Right lobe of liver (tissue), 6 donors: ENCODE measurements at regions not wholly inside any gene's neighbourhood (a gene's known extent, or its start where the extent isn't known, plus 50 kb on each side); places are given as distances from the start of the nearest gene placed in this dataset.

Experiments
- ATAC-seq, 4 donors: fragments of 200-7000 bp; cut with Tn5 transposase; one replicate each; pipeline ENCODE4 v1.9.1; 2020; ENCODE audit warnings: mild to moderate bottlenecking in 4 of 4, moderate library complexity in 4 of 4
- DNase-seq, 3 donors: peaks; one replicate each; pipeline ENCODE4 v3.0.0-alpha.2; 2020
- H3K27ac ChIP-seq, 3 donors: fragments of 200-600 bp; one replicate each; pipeline ENCODE4 v1.8.0; 2022
- H3K27me3 ChIP-seq, 2 donors: fragments of 200-600 bp; one replicate each; pipeline ENCODE4 v1.8.0; 2022
- H3K36me3 ChIP-seq, 4 donors: fragments of 200-600 bp; sonication (generic) in 1 of 4; one replicate each; pipeline versions ENCODE4 v1.5.1 to v1.8.0; 2017 to 2022; ENCODE audit warnings: control low read depth in 1 of 4
- H3K4me1 ChIP-seq, 4 donors: fragments of 200-600 bp; sonication (generic) in 1 of 4; one replicate each; pipeline versions ENCODE4 v1.5.1 to v1.8.0; 2017 to 2022; ENCODE audit warnings: control low read depth in 1 of 4
- H3K4me3 ChIP-seq, 3 donors: fragments of 200-600 bp; one replicate each; pipeline ENCODE4 v1.8.0; 2022
- H3K9me3 ChIP-seq, 4 donors: fragments of 200-600 bp; sonication (generic) in 1 of 4; one replicate each; pipeline versions ENCODE4 v1.5.1 to v1.8.0; 2017 to 2022; ENCODE audit warnings: control low read depth in 1 of 4
- CTCF ChIP-seq, 4 donors: fragments of 200-600 bp in 3 of 4; fragments of 450-650 bp in 1 of 4; IDR thresholded peaks; one replicate each; pipeline versions ENCODE4 v1.5.1 to v1.8.0; 2016 to 2022; ENCODE audit warnings: antibody characterized with exemption in 4 of 4, mild to moderate bottlenecking in 2 of 4
- POLR2A ChIP-seq: fragments of 450-650 bp; IDR thresholded peaks from one replicate; pipeline ENCODE4 v1.6.1; 2017; ENCODE audit warnings: antibody characterized with exemption, mild to moderate bottlenecking
- WGBS: methylation state at CpG from one replicate; pipeline ENCODE4 v1.1.6; 2018; ENCODE audit warnings: low coverage, low lambda C conversion rate; ENCODE audit not compliant: insufficient coverage; ENCODE audit errors: missing lambda C conversion rate; 5-methylcytosine and 5-hydroxymethylcytosine counted together
- intact Hi-C, 2 donors: fragments of 100-400 bp; cut with DNase I; formaldehyde crosslinking; loops; one replicate each; pipeline versions ENCODE4 v1.11.2 to v1.14.1; 2022
- donor health status: DM: no; HTN: yes; CAD: no.
- donor health status: DM: no; HTN: no; CAD: no.
- donor health status: DM: no; HTN: no; CAD: no.
- donor health status: DM: no; HTN: yes; CAD: no.
- donor health status: DM: no; HTN: yes; CAD: no.

- WGBS: 80% methylated on average over 1 of the region's 1 CpG
- Histone ChIP-seq H3K27me3 (no peaks in the 10 kb centered on the region), H3K4me3 (no peak overlapping the region), H3K9me3 (no peaks in the 10 kb centered on the region), H3K27ac (no peak overlapping the region), H3K4me1 (no peaks in the 10 kb centered on the region), H3K36me3 (no peaks in the 10 kb centered on the region)
- TF ChIP-seq POLR2A: no peak
- ATAC-seq (no peak), DNase-seq (no peak)
- intact Hi-C loops: no loop called here
Measured at GRCh38 chr2:7857904-7858303, 824.0 kb upstream of the ID2 start.

GRCh38 chr2:7858624-7859023, 823.2 kb upstream of the ID2 start:
- DNase-seq (no peak), ATAC-seq (no peak)
- TF ChIP-seq POLR2A: no peak
- no peak for TF ChIP-seq CTCF (IDR thresholded peaks at IDR 0.05)
- H3K36me3 ChIP-seq: no peaks in the 10 kb centered on the region
- H3K9me3 ChIP-seq: no peaks in the 10 kb centered on the region
- H3K27ac ChIP-seq: no peak overlapping the region
- intact Hi-C loops: no loop called here
- H3K4me3 ChIP-seq: no peak overlapping the region
- WGBS: 73% methylated on average over 2 of the region's 2 CpGs
- no peaks in the 10 kb centered on the region for H3K4me1 ChIP-seq
- no peaks in the 10 kb centered on the region for H3K27me3 ChIP-seq

- H3K27ac ChIP-seq: no peak overlapping the region
- ATAC-seq: no peak
Measured at GRCh38 chr2:7860693-7861092, 821.2 kb upstream of the ID2 start.

GRCh38 chr2:7861910-7862702, 819.8 kb upstream of the ID2 start:
- no peaks in the 10 kb centered on the region for H3K27me3 ChIP-seq
- ATAC-seq (no peak), DNase-seq (no peak)
- H3K36me3 ChIP-seq: no peaks in the 10 kb centered on the region
- H3K4me1 ChIP-seq: no peaks in the 10 kb centered on the region
- H3K4me3 ChIP-seq: no peak overlapping the region
- intact Hi-C loops: no loop called here
- H3K9me3 ChIP-seq: no peaks in the 10 kb centered on the region
- 72% methylated on average over 8 of the region's 8 CpGs for WGBS
- no peak overlapping the region for H3K27ac ChIP-seq
- no peak for TF ChIP-seq POLR2A
- no peak for TF ChIP-seq CTCF (IDR thresholded peaks at IDR 0.05)

More at GRCh38 chr2:7860693-7861092, 821.2 kb upstream of the ID2 start:
- Histone ChIP-seq H3K4me1 (no peaks in the 10 kb centered on the region), H3K9me3 (no peaks in the 10 kb centered on the region), H3K36me3 (no peaks in the 10 kb centered on the region), H3K27me3 (no peaks in the 10 kb centered on the region), H3K4me3 (no peak overlapping the region)
- 50% methylated on average over 2 of the region's 2 CpGs for WGBS
- no peak for DNase-seq
- intact Hi-C loops: no loop called here
- TF ChIP-seq POLR2A (no peak), CTCF (IDR thresholded peaks at IDR 0.05) (no peak)

- Histone ChIP-seq H3K4me3 (no peak overlapping the region), H3K36me3 (no peaks in the 10 kb centered on the region), H3K27me3 (no peaks in the 10 kb centered on the region), H3K9me3 (no peaks in the 10 kb centered on the region), H3K27ac (no peak overlapping the region), H3K4me1 (no peaks in the 10 kb centered on the region)
- TF ChIP-seq CTCF (IDR thresholded peaks at IDR 0.05) (no peak), POLR2A (no peak)
- 65% methylated on average over 3 of the region's 3 CpGs for WGBS
- ATAC-seq (no peak), DNase-seq (no peak)
- intact Hi-C loops: no loop called here
Measured at GRCh38 chr2:7866104-7866503, 815.8 kb upstream of the ID2 start.
